ENCODE measurements at regions not wholly inside any gene's neighbourhood (a gene's known extent, or its start where the extent isn't known, plus 50 kb on each side); places are given as distances from the start of the nearest gene placed in this dataset.
A peak's percentile ranks its signal among the peaks of the same experiment; 100 is the strongest.

DNA sequence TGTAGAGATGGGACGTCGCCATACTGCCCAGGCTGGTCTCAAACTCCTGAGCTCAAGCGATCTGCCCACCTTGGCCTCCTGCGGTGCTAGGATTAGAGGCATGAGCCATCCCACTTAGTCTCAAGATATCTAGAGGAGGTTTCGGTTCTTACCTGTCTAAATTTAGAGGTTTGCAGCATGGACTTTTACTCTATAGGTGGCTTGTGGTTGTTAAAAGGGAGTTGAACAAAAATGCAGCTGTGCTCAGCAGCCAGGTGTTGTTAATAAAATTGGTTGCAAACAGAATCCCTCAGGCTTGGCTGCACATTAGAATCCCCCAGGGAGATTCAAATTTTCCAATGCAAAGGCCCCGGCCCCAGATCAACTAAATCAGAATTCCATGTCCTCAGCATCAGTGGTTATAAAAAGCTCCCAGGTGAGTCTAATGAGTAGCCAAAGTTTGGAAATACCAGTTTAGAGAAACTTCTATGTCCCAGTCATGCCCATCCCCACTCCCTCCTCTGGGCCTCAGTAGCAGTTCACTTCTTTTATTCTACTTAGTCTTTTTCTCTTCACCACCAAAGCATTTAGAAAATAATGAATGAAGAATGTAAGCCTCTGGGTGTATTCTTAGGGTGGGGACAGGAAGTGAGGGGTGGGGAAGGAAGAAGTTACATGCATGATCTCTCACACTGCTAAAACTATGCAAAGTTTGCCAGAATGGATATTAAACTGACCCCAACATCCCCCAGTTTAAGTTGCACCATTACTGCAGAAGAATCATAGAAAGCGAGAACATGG, 471.0 kb downstream of the COG6 start:
- FAIRE-seq, result no peak
- no peak overlapping the region for H3K4me3 ChIP-seq (ENCODE audit: low read depth, low read length)
- no peaks in the 10 kb centered on the region for H3K27me3 ChIP-seq (ENCODE audit: control insufficient read depth, insufficient read depth, low read length)
- TF ChIP-seq, protein P1, sequence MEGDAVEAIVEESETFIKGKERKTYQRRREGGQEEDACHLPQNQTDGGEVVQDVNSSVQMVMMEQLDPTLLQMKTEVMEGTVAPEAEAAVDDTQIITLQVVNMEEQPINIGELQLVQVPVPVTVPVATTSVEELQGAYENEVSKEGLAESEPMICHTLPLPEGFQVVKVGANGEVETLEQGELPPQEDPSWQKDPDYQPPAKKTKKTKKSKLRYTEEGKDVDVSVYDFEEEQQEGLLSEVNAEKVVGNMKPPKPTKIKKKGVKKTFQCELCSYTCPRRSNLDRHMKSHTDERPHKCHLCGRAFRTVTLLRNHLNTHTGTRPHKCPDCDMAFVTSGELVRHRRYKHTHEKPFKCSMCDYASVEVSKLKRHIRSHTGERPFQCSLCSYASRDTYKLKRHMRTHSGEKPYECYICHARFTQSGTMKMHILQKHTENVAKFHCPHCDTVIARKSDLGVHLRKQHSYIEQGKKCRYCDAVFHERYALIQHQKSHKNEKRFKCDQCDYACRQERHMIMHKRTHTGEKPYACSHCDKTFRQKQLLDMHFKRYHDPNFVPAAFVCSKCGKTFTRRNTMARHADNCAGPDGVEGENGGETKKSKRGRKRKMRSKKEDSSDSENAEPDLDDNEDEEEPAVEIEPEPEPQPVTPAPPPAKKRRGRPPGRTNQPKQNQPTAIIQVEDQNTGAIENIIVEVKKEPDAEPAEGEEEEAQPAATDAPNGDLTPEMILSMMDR (IDR thresholded peaks at IDR 0.05; ENCODE audit: insufficient read depth, low read length, severe bottlenecking), result no peak
- DNase-seq (ENCODE audit: low read depth), result peak; percentile 15
- H3K36me3 ChIP-seq (ENCODE audit: control insufficient read depth, insufficient read depth, low read length), result no peaks in the 10 kb centered on the region

- FAIRE-seq (no peak), DNase-seq (ENCODE audit: low read depth) (no peak)
- Histone ChIP-seq H3K27me3 (ENCODE audit: control insufficient read depth, insufficient read depth, low read length) (no peaks in the 10 kb centered on the region), H3K4me3 (ENCODE audit: low read depth, low read length) (no peak overlapping the region), H3K36me3 (ENCODE audit: control insufficient read depth, insufficient read depth, low read length) (no peaks in the 10 kb centered on the region)
- TF ChIP-seq, protein P1 (IDR thresholded peaks at IDR 0.05; ENCODE audit: insufficient read depth, low read length, severe bottlenecking), result no peak
These were observed 472.0 kb downstream of the COG6 start for GRCh38 chr13:40127476-40127875.

GRCh38 chr13:40127925-40128324, 472.5 kb downstream of the COG6 start:
- H3K36me3 ChIP-seq (ENCODE audit: control insufficient read depth, insufficient read depth, low read length), result no peaks in the 10 kb centered on the region
- FAIRE-seq (no peak), DNase-seq (ENCODE audit: low read depth) (no peak)
- H3K27me3 ChIP-seq (ENCODE audit: control insufficient read depth, insufficient read depth, low read length), result no peaks in the 10 kb centered on the region
- no peak overlapping the region for H3K4me3 ChIP-seq (ENCODE audit: low read depth, low read length)
- TF ChIP-seq, protein P1 (IDR thresholded peaks at IDR 0.05; ENCODE audit: insufficient read depth, low read length, severe bottlenecking), result no peak

GRCh38 chr13:40129467-40129866, 474.0 kb downstream of the COG6 start:
- DNase-seq (ENCODE audit: low read depth) (no peak), FAIRE-seq (no peak)
- no peaks in the 10 kb centered on the region for H3K36me3 ChIP-seq (ENCODE audit: control insufficient read depth, insufficient read depth, low read length)

GRCh38 chr13:40130871-40131636, 475.6 kb downstream of the COG6 start:
- Histone ChIP-seq H3K4me3 (ENCODE audit: low read depth, low read length) (no peak overlapping the region), H3K36me3 (ENCODE audit: control insufficient read depth, insufficient read depth, low read length) (no peaks in the 10 kb centered on the region), H3K27me3 (ENCODE audit: control insufficient read depth, insufficient read depth, low read length) (no peaks in the 10 kb centered on the region)
- DNase-seq (ENCODE audit: low read depth) (peak; percentile 72), FAIRE-seq (no peak)
- TF ChIP-seq, protein P1 (IDR thresholded peaks at IDR 0.05; ENCODE audit: insufficient read depth, low read length, severe bottlenecking), result no peak

More at GRCh38 chr13:40129467-40129866, 474.0 kb downstream of the COG6 start:
- Histone ChIP-seq H3K27me3 (ENCODE audit: control insufficient read depth, insufficient read depth, low read length) (no peaks in the 10 kb centered on the region), H3K4me3 (ENCODE audit: low read depth, low read length) (no peak overlapping the region)
- TF ChIP-seq, protein P1 (IDR thresholded peaks at IDR 0.05; ENCODE audit: insufficient read depth, low read length, severe bottlenecking), result no peak

Measured in bronchial epithelial cell (primary cell).